ENCODE measurements at regions not wholly inside any gene's neighbourhood (a gene's known extent, or its start where the extent isn't known, plus 50 kb on each side); places are given as distances from the start of the nearest gene placed in this dataset.

DNA sequence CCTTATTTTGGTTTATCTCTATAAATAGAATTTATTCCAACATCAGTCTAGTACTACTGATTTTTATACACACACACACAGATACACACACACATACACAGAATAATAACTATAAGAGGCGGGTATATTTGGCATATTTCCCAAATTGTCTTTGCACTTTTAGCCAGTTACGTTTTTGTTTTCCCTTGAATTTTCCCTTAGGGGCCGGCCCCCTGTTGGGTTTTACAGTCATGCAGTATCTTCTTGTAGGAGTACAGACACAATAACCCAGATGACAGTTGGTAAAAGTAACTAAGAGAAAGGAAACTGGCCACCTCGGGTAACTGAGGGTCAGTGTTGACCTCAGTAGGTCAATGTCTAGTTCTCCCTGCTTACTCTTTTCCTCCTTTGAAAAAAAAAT lies 50.9 kb downstream of the DISP1 start:
- H3K4me3 ChIP-seq = no peak overlapping the region

GRCh38 chr1:222867316-222867715 lies 52.5 kb downstream of the DISP1 start:
- Histone ChIP-seq H3K9me3 (no peaks in the 10 kb centered on the region), H3K27me3 (no peaks in the 10 kb centered on the region; the same call in 1 of the 2 replicates), H3K36me3 (no peaks in the 10 kb centered on the region), H3K4me3 (no peak overlapping the region)
- no peak for DNase-seq

More for the DNA sequence above, 50.9 kb downstream of the DISP1 start:
- Histone ChIP-seq H3K9me3 (no peaks in the 10 kb centered on the region), H3K36me3 (no peaks in the 10 kb centered on the region), H3K27me3 (no peaks in the 10 kb centered on the region; the same call in 1 of the 2 replicates)
- no peak for DNase-seq

DNA sequence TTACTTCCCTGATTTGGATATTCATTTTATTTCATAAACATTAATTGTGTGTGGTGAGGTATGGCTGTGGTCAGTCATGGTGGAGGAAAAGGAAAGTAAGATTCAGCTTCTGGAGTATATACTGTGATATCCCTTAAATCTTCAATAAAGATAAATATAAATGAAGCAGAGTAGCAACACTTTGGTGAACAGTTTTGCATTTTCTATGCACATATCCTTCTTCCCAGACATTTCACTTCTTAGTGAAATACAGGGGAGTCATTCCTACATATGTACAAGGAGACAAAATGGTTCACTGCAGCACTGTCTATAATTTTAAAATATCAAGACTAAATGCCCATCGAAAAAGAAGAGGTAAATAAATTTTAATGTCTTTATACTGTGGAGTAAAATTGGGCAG lies 61.3 kb downstream of the DISP1 start:
- H3K36me3 ChIP-seq = no peaks in the 10 kb centered on the region
- H3K9me3 ChIP-seq = peaks cover 3% of the 10 kb centered on the region; the same call in 1 of the 2 replicates
- no peaks in the 10 kb centered on the region for H3K27me3 ChIP-seq
- no peak overlapping the region for H3K4me3 ChIP-seq
- no peak for DNase-seq

- no peak for DNase-seq
Measured at GRCh38 chr1:222877854-222878253, 63.0 kb downstream of the DISP1 start.

DNA sequence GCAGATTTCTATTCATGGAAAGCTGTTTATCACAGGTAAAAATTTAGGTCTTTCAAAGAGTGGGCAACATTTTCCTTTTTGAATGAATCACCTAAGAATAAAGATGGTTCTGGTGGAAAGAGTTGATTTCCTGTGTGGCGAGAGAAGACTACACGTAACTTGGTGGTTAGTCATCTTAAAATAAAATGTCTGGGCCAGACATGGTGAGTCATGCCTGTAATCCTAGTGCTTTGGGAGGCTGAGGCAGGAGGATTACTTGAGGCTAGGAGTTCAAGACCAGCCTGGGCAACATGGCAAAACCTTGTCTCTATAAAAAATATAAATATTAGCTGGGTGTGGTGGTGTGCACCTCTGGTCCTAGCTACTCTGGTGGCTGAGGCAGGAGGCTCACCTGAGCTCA lies 65.7 kb downstream of the DISP1 start:
- Histone ChIP-seq H3K36me3 (no peaks in the 10 kb centered on the region), H3K4me3 (no peak overlapping the region), H3K9me3 (peaks cover 3% of the 10 kb centered on the region; the same call in 1 of the 2 replicates), H3K27me3 (no peaks in the 10 kb centered on the region)
- DNase-seq = peak; percentile 37

More at GRCh38 chr1:222877854-222878253, 63.0 kb downstream of the DISP1 start:
- H3K27me3 ChIP-seq = no peaks in the 10 kb centered on the region
- H3K4me3 ChIP-seq = no peak overlapping the region
- no peaks in the 10 kb centered on the region for H3K36me3 ChIP-seq
- H3K9me3 ChIP-seq = peaks cover 3% of the 10 kb centered on the region; the same call in 1 of the 2 replicates

- no peaks in the 10 kb centered on the region for H3K9me3 ChIP-seq
- no peak for DNase-seq
- H3K36me3 ChIP-seq = no peaks in the 10 kb centered on the region
- no peaks in the 10 kb centered on the region for H3K27me3 ChIP-seq
- no peak overlapping the region for H3K4me3 ChIP-seq
Measured at GRCh38 chr1:222886194-222886854, 71.5 kb downstream of the DISP1 start.

DNA sequence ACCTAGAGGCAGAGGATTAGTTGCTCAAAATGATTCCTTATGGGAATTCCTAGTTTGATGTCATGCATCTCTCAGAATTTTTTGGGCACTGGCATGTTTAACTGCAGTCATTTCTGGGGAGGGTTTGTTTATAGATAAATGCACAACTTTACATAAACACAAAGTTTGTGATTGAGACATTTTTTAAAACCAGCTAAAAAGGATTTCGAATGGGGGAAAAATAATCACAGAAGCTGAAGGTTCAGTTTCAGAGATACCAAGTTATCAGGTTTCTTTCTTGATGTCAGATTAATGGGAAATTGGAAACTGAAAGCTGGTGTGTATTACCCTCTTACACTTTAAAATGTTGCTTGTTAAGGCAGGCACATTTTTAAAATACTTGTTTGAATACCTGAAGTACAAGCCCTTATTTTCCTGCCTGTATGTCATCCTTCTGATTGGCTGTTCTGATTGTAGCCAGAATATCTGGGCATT lies 72.1 kb downstream of the DISP1 start:
- Histone ChIP-seq H3K27me3 (no peaks in the 10 kb centered on the region), H3K36me3 (no peaks in the 10 kb centered on the region), H3K4me3 (no peak overlapping the region), H3K9me3 (no peaks in the 10 kb centered on the region)
- no peak for DNase-seq

DNA sequence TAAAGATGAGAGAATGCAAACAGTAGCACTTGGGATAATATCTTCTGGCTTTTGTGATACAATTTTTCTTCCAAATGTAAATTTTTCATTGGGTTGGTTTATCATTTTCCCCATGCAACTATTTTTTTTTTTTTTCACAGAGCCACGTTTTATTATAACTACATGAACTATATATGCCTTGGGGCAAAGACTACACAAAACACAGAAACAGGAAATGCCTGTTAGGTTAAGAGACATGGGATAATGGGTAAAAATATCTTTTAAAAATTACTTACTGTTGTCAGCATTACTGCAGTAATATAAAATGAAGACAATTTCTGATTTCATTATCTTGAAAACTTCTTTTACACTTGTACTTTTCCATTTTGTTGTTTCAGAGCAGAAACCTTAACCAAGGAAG lies 74.6 kb downstream of the DISP1 start:
- Histone ChIP-seq H3K27me3 (no peaks in the 10 kb centered on the region), H3K9me3 (no peaks in the 10 kb centered on the region)
- DNase-seq = no peak

GRCh38 chr1:222890716-222891115 lies 75.9 kb downstream of the DISP1 start:
- DNase-seq = no peak
- no peaks in the 10 kb centered on the region for H3K27me3 ChIP-seq
- H3K9me3 ChIP-seq = no peaks in the 10 kb centered on the region
- no peaks in the 10 kb centered on the region for H3K36me3 ChIP-seq
- no peak overlapping the region for H3K4me3 ChIP-seq

More for the DNA sequence above, 74.6 kb downstream of the DISP1 start:
- no peaks in the 10 kb centered on the region for H3K36me3 ChIP-seq
- no peak overlapping the region for H3K4me3 ChIP-seq

GRCh38 chr1:222891578-222891977 lies 76.7 kb downstream of the DISP1 start:
- Histone ChIP-seq H3K36me3 (no peaks in the 10 kb centered on the region), H3K4me3 (no peak overlapping the region), H3K9me3 (no peaks in the 10 kb centered on the region), H3K27me3 (no peaks in the 10 kb centered on the region)
- DNase-seq = no peak

GRCh38 chr1:222892137-222892769 lies 77.4 kb downstream of the DISP1 start:
- no peak for DNase-seq
- Histone ChIP-seq H3K27me3 (no peaks in the 10 kb centered on the region), H3K36me3 (no peaks in the 10 kb centered on the region), H3K4me3 (no peak overlapping the region), H3K9me3 (no peaks in the 10 kb centered on the region)

DNA sequence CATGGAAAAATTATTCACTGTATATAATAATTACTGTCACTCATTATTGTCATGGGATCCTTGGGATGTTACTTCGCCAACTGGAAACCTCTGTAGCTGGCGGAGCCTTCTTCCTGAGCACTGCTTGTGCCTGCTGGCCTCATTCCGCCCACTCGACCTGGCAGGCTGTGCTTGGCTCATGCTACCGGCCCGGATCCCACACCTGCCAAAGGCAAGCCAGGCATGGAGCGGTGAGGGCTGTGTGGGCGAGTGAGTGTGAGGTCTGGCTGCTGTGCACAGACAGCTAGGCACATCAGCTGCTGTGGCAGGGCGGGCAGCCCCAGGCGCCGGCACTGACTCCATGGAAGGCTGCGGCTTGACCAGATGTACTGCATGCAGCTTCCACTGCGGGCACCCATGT lies 78.4 kb downstream of the DISP1 start:
- Histone ChIP-seq H3K27me3 (no peaks in the 10 kb centered on the region), H3K9me3 (no peaks in the 10 kb centered on the region)

DNA sequence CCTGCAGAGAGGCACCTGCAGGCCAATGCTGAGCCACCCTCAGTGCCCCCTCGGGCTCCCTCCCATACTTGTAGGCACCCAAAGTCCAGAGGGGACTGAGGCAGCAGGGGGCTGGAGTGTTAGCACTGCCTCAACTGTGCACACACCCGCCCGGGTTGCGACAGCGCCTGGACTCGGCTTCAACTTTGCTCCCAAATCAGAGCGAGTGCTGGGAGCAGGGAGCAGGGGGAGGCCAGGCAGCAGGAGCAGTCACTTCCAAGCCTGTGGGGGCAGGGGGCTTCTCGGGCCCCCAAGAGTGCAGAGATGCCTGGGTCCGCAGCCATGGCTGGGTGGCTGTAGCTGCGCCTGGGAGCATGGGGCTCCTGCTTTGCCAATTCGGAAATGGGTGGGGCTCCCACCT lies 79.5 kb downstream of the DISP1 start:
- no peak for DNase-seq
- H3K9me3 ChIP-seq = no peaks in the 10 kb centered on the region
- no peaks in the 10 kb centered on the region for H3K27me3 ChIP-seq
- no peaks in the 10 kb centered on the region for H3K36me3 ChIP-seq
- H3K4me3 ChIP-seq = no peak overlapping the region

More for the DNA sequence above, 78.4 kb downstream of the DISP1 start:
- H3K36me3 ChIP-seq = no peaks in the 10 kb centered on the region
- peak; percentile 76 for DNase-seq
- no peak overlapping the region for H3K4me3 ChIP-seq

DNA sequence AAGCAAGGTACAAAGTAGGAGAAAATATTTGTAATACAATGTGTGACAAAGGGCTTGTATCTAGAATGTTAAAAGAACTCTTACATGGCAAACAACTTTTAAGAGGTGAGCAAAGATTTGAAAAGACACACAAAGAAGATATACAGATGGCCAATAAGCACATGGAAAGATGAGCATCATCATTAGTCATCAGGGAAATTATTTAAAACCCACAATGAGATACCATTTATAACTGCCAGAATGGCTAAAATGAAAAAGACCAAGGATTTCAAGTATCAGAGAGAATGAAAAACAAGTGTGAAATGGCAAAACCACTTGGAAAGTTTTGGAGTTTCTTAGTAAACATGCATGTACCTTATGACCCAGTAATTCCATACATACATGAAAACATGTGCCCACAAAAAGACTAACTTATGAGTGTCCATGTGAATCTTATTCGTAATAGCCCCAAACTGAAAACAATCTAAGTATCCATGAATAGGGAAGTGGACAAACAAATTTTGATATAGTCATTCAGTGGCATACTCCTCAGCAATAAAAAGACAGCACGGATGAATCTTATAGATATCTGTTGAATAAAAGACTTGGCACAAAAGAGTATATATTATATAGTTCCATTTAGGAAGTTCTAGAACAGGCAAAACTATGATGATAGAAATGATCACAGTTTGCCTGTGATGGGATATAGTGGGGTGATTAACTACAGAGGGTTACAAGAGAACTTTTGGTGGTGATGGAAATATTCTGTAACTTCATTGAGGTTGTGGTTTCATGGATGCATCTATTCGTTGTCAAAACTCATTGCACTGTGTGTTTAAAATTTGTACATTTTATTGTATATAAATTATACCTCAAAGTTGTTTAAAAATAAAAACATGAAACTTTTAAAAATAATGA lies 82.0 kb downstream of the DISP1 start:
- Histone ChIP-seq H3K27me3 (no peaks in the 10 kb centered on the region), H3K4me3 (peak overlapping the region; percentile 35), H3K36me3 (no peaks in the 10 kb centered on the region), H3K9me3 (no peaks in the 10 kb centered on the region)
- DNase-seq = no peak

DNA sequence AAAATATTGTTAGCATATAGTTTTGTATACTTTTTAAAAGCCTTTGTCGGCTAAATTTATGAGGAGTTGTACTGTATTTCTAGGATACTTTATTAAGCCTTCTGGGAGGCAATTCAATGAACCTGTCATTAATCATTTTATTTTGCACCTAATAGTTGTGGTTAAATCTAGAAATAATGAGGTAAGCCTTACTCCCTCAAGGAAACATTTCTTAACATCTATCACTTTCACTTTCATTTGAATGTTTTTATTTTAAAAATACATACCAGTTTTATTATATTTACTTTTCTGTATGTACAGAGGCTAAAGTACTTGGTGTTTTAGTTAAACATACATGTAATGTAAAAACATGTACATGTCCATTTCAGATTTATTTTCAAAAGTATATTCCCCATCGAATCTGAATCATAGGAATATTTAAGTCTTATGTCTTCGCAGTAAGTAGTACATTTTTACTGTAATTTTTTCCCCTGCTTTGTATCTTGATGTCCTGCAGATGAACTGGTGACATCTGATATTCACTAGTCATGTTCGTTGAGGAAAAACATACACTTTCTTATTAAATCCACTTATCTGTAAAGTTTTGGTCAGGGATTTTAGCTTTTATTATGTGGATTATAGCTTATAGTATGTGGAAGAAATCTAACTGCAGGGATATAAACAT lies 82.8 kb downstream of the DISP1 start:
- Histone ChIP-seq H3K36me3 (no peaks in the 10 kb centered on the region), H3K4me3 (peak overlapping the region; percentile 35), H3K9me3 (no peaks in the 10 kb centered on the region), H3K27me3 (no peaks in the 10 kb centered on the region)
- no peak for DNase-seq

DNA sequence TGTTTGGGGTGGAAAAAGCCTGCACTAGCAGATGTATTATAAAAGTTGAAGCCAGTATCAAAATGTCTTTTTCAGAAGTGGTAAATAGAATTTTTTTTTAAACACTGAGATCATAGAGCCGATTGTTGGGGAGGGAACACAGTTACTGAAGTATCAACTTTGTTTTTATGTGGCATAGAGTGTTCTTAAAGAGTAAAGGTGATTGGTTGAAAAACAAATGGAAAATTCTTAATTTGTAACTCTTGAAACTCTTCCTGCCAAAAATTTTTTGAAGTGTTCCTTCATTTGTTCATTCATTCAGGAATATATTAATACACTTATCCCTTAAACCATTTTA lies 83.3 kb downstream of the DISP1 start:
- Histone ChIP-seq H3K4me3 (peak overlapping the region; percentile 35), H3K36me3 (no peaks in the 10 kb centered on the region), H3K27me3 (no peaks in the 10 kb centered on the region), H3K9me3 (no peaks in the 10 kb centered on the region)
- DNase-seq = no peak

DNA sequence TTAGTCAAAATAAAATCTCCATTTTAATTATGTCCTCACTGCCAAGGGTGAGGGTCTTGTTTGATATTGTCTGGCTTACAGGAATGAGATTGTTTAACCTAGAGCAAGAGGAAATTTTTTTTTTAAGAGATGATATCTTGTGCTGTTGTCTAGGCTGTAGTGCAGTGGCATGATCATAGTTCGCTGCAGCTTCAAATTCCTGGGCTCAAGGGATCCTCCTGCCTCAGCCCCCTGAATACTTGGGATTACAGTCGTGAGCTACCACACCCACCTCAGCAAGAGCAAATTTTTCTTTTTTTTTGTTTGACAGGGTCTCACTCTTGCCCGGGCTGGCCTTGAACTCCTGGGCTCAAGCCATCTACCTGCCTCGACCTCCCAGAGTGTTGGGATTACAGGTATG lies 84.6 kb downstream of the DISP1 start:
- no peaks in the 10 kb centered on the region for H3K9me3 ChIP-seq
- no peak for DNase-seq
- no peak overlapping the region for H3K4me3 ChIP-seq
- no peaks in the 10 kb centered on the region for H3K36me3 ChIP-seq
- H3K27me3 ChIP-seq = no peaks in the 10 kb centered on the region

Data from MG63 (cell line).